ENCODE measurements at regions not wholly inside any gene's neighbourhood (a gene's known extent, or its start where the extent isn't known, plus 50 kb on each side); places are given as distances from the start of the nearest gene placed in this dataset.

GRCh38 chr12:46493150-46493833, 120.7 kb upstream of the SLC38A2 start:
- no peaks in the 10 kb centered on the region for H3K27me3 ChIP-seq (ENCODE audit: control insufficient read depth, insufficient read depth, low read length, poor library complexity, severe bottlenecking)
- H3K9ac ChIP-seq (ENCODE audit: extremely low read depth, low read length, poor library complexity, severe bottlenecking) = no peak overlapping the region
- no peaks in the 10 kb centered on the region for H3K9me3 ChIP-seq (ENCODE audit: control insufficient read depth, low read length)
- H3K4me3 ChIP-seq (ENCODE audit: low read length) = no peak overlapping the region
- H3K4me1 ChIP-seq (ENCODE audit: control insufficient read depth, insufficient read depth, low read length) = peaks cover 10% of the 10 kb centered on the region
- no peaks in the 10 kb centered on the region for H3K36me3 ChIP-seq (ENCODE audit: control insufficient read depth, insufficient read depth, low read length)
- H3K27ac ChIP-seq (ENCODE audit: low read depth, low read length) = no peak overlapping the region
- Mint-ChIP-seq H3K9me3 (no peaks in the 10 kb centered on the region), H3K27me3 (ENCODE audit: insufficient read depth) (no peaks in the 10 kb centered on the region), H3K4me1 (peaks cover 24% of the 10 kb centered on the region), H3K27ac (peak overlapping the region; percentile 8), H3K36me3 (ENCODE audit: low read depth) (no peaks in the 10 kb centered on the region), H3K4me3 (no peak overlapping the region)
- no peak for TF ChIP-seq CTCF (conservative IDR thresholded peaks at IDR 0.05)
- no peak for DNase-seq
- WGBS, 2 experiments (ENCODE audit: insufficient coverage in 1 of 2, insufficient read length in 1 of 2) = 83 to 96% methylated on average over 2 to 4 of the region's 5 CpGs

- H3K9me3 ChIP-seq (ENCODE audit: control insufficient read depth, low read length) = no peaks in the 10 kb centered on the region
- no peak for DNase-seq
- H3K4me1 ChIP-seq (ENCODE audit: control insufficient read depth, insufficient read depth, low read length) = peaks cover 10% of the 10 kb centered on the region
- no peaks in the 10 kb centered on the region for H3K9me3 Mint-ChIP-seq
- H3K27ac ChIP-seq (ENCODE audit: low read depth, low read length) = no peak overlapping the region
- H3K4me3 ChIP-seq (ENCODE audit: low read length) = no peak overlapping the region
- H3K27me3 Mint-ChIP-seq (ENCODE audit: insufficient read depth) = no peaks in the 10 kb centered on the region
- peak overlapping the region; percentile 65 for H3K27ac Mint-ChIP-seq
- no peak overlapping the region for H3K9ac ChIP-seq (ENCODE audit: extremely low read depth, low read length, poor library complexity, severe bottlenecking)
- H3K4me3 Mint-ChIP-seq = no peak overlapping the region
- H3K36me3 Mint-ChIP-seq (ENCODE audit: low read depth) = no peaks in the 10 kb centered on the region
- no peak for TF ChIP-seq CTCF (conservative IDR thresholded peaks at IDR 0.05)
- no peaks in the 10 kb centered on the region for H3K27me3 ChIP-seq (ENCODE audit: control insufficient read depth, insufficient read depth, low read length, poor library complexity, severe bottlenecking)
- H3K4me1 Mint-ChIP-seq = peaks cover 24% of the 10 kb centered on the region
- 88 to 95% methylated on average over 3 of the region's 6 CpGs for WGBS, 2 experiments (ENCODE audit: insufficient coverage in 1 of 2, insufficient read length in 1 of 2)
- H3K36me3 ChIP-seq (ENCODE audit: control insufficient read depth, insufficient read depth, low read length) = no peaks in the 10 kb centered on the region
These were observed 120.0 kb upstream of the SLC38A2 start for GRCh38 chr12:46492471-46493085.

GRCh38 chr12:46491548-46491947, 119.0 kb upstream of the SLC38A2 start:
- Mint-ChIP-seq H3K36me3 (ENCODE audit: low read depth) (no peaks in the 10 kb centered on the region), H3K9me3 (no peaks in the 10 kb centered on the region), H3K27me3 (ENCODE audit: insufficient read depth) (no peaks in the 10 kb centered on the region), H3K4me1 (peaks cover 24% of the 10 kb centered on the region), H3K27ac (no peak overlapping the region), H3K4me3 (no peak overlapping the region)
- Histone ChIP-seq H3K9ac (ENCODE audit: extremely low read depth, low read length, poor library complexity, severe bottlenecking) (no peak overlapping the region), H3K27me3 (ENCODE audit: control insufficient read depth, insufficient read depth, low read length, poor library complexity, severe bottlenecking) (no peaks in the 10 kb centered on the region), H3K9me3 (ENCODE audit: control insufficient read depth, low read length) (no peaks in the 10 kb centered on the region), H3K27ac (ENCODE audit: low read depth, low read length) (no peak overlapping the region), H3K4me1 (ENCODE audit: control insufficient read depth, insufficient read depth, low read length) (peaks cover 10% of the 10 kb centered on the region), H3K4me3 (ENCODE audit: low read length) (no peak overlapping the region), H3K36me3 (ENCODE audit: control insufficient read depth, insufficient read depth, low read length) (no peaks in the 10 kb centered on the region)
- DNase-seq = no peak
- WGBS, 2 experiments (ENCODE audit: insufficient coverage in 1 of 2, insufficient read length in 1 of 2) = 100% methylated on average over 1 of the region's 1 CpG; no CpG with 5 or more reads in 1 of the 2 experiments
- no peak for TF ChIP-seq CTCF (conservative IDR thresholded peaks at IDR 0.05)
